Psoas muscle (tissue), 7 donors: ENCODE measurements at regions not wholly inside any gene's neighbourhood (a gene's known extent, or its start where the extent isn't known, plus 50 kb on each side); places are given as distances from the start of the nearest gene placed in this dataset.
"Not testable (repeated sequence)": the region's sequence is repeated elsewhere in the genome, so short reads cannot be mapped to it uniquely, and the experiment has no call there.

Experiments used
- ATAC-seq, 4 donors: fragments of 200-7000 bp; cut with Tn5 transposase; one replicate each; pipeline ENCODE4 v1.9.1; 2020; ENCODE audit warnings: moderate library complexity in 3 of 4, mild to moderate bottlenecking in 2 of 4
- DNase-seq, 2 donors: peaks; one replicate each; pipeline ENCODE4 v3.0.0-alpha.2; 2020
- H3K27ac ChIP-seq: fragments of 200-600 bp; one replicate; pipeline ENCODE4 v1.8.0; 2022
- H3K27me3 ChIP-seq, 3 donors: fragments of 200-600 bp in 1 of 3; one replicate each; pipeline versions ENCODE4 v1.6.1 to v1.8.0; 2013 to 2022; ENCODE audit warnings: low read length in 2 of 3, mild to moderate bottlenecking in 2 of 3, moderate library complexity in 1 of 3; ENCODE audit not compliant: insufficient read depth in 3 of 3
- H3K36me3 ChIP-seq, 2 donors: fragments of 200-600 bp in 1 of 2; one replicate each; pipeline versions ENCODE4 v1.6.1 to v1.8.0; 2013 to 2022; ENCODE audit warnings: low read depth in 1 of 2, mild to moderate bottlenecking in 1 of 2, moderate library complexity in 1 of 2; ENCODE audit not compliant: insufficient read depth in 1 of 2
- H3K4me1 ChIP-seq: fragments of 200-600 bp; one replicate; pipeline ENCODE4 v1.8.0; 2022
- H3K4me3 ChIP-seq: fragments of 200-600 bp; one replicate; pipeline ENCODE4 v1.8.0; 2022; ENCODE audit warnings: mild to moderate bottlenecking
- H3K9me3 ChIP-seq: fragments of 200-600 bp; one replicate; pipeline ENCODE4 v1.8.0; 2022
- WGBS, 3 donors: extraction: QIAGEN DNeasy Blood & Tissue Kit; methylation state at CpG; one replicate each; pipeline versions ENCODE4 v1.1.6 to v1.1.7; 2013; 5-methylcytosine and 5-hydroxymethylcytosine counted together
- intact Hi-C, 2 donors: fragments of 100-400 bp; cut with DNase I; formaldehyde crosslinking; loops; one replicate each; pipeline versions ENCODE4 v1.11.0 to v1.14.2; 2022
- TF ChIP-seq, protein P1 (sequence below): fragments of 200-600 bp; IDR thresholded peaks from one replicate; pipeline ENCODE4 v1.8.0; 2022; ENCODE audit warnings: antibody characterized with exemption
- donor health status: healthy with polysubstance abuse.
- donor health status: DM: no; HTN: no; CAD: no; lungs with moderate emphysema.
- donor health status: Bipolar disorder and iron deficiency.
- donor health status: healthy.
- donor health status: DM: yes; HTN: yes; CAD: no.
- donor health status: DM: no; HTN: no; CAD: no.
- donor health status: DM: yes; HTN: yes; CAD: no.

DNA sequence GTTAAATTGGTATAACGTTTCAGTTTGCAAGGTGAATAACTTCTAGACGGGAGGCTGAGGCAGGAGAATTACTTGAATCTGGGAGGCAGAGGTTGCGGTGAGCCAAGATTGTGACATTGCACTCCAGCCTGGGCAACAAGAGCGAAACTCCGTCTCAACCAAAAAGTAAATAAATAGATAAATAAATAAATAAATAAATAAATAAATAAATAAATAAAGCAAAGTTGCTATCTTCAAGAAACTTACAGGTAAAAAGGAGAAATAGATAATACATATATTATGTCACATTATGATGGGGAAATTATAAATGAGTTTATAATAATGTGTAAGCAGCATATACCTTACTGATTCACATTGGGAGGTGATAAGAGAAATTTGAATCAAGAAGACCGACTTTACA is 1966.0 kb downstream of the PCDH7 start:
- no peaks in the 10 kb centered on the region for H3K9me3 ChIP-seq
- ATAC-seq (no peak), DNase-seq (no peak)
- 95 to 96% (median 95%) methylated on average over 6 of the region's 6 CpGs for WGBS, 3 donors
- intact Hi-C loops, result no loop called here
- TF ChIP-seq, protein P1, sequence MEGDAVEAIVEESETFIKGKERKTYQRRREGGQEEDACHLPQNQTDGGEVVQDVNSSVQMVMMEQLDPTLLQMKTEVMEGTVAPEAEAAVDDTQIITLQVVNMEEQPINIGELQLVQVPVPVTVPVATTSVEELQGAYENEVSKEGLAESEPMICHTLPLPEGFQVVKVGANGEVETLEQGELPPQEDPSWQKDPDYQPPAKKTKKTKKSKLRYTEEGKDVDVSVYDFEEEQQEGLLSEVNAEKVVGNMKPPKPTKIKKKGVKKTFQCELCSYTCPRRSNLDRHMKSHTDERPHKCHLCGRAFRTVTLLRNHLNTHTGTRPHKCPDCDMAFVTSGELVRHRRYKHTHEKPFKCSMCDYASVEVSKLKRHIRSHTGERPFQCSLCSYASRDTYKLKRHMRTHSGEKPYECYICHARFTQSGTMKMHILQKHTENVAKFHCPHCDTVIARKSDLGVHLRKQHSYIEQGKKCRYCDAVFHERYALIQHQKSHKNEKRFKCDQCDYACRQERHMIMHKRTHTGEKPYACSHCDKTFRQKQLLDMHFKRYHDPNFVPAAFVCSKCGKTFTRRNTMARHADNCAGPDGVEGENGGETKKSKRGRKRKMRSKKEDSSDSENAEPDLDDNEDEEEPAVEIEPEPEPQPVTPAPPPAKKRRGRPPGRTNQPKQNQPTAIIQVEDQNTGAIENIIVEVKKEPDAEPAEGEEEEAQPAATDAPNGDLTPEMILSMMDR, result no peak
- H3K27me3 ChIP-seq, result no peaks in the 10 kb centered on the region
- H3K36me3 ChIP-seq, result no peaks in the 10 kb centered on the region
- no peaks in the 10 kb centered on the region for H3K4me1 ChIP-seq
- no peak overlapping the region for H3K4me3 ChIP-seq
- no peak overlapping the region for H3K27ac ChIP-seq

DNA sequence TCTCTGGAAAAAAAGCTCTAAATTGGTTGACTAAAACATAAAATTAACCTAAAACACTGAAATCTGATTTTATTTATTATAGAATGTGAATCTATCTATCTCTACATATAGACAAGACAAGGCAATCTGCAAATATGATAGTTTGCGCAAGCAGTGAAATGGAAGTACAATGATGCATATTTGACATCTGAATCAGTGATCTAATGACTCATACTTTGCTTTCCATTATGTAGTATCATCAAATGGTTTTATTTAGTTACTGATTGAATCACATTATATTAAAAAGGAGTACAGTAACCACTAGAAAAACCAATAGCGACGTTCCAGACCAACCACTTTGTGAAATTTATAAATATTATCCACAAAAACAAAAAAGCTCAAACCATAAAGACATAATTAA is 1969.3 kb downstream of the PCDH7 start:
- Histone ChIP-seq H3K4me1 (no peaks in the 10 kb centered on the region), H3K9me3 (no peaks in the 10 kb centered on the region), H3K27me3 (no peaks in the 10 kb centered on the region), H3K4me3 (no peak overlapping the region), H3K36me3 (no peaks in the 10 kb centered on the region), H3K27ac (no peak overlapping the region)
- 92 to 95% (median 94%) methylated on average over 3 of the region's 3 CpGs for WGBS, 3 donors
- intact Hi-C loops, result no loop called here
- DNase-seq (no peak), ATAC-seq (no peak)
- TF ChIP-seq, protein P1, result no peak

DNA sequence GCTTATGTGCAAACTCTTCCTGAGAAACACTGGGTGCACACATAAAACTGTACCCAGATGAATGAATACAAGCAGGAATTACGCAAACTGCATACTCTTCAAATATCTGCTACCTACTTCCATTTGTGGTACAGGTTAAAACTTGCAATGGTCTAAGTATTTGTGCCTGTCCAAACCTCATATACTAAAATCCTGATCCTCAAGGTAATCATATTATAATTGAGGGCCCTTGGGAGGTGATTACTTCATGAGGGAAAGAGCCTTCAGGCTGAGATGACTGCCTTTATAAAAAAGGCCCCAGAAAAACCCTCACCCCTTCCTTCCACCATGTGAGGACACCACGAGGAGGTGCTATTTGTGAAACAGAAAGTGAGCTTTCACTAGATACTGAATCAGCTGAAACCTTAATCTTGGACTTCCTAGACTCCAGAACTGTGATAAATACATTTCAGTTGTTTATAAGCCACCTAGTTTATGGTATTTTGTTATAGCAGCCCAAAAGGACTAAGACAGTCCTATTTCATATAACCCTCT is 1977.2 kb downstream of the PCDH7 start:
- WGBS, 3 donors, result 70 to 76% (median 73%) methylated on average over 2 of the region's 2 CpGs

DNA sequence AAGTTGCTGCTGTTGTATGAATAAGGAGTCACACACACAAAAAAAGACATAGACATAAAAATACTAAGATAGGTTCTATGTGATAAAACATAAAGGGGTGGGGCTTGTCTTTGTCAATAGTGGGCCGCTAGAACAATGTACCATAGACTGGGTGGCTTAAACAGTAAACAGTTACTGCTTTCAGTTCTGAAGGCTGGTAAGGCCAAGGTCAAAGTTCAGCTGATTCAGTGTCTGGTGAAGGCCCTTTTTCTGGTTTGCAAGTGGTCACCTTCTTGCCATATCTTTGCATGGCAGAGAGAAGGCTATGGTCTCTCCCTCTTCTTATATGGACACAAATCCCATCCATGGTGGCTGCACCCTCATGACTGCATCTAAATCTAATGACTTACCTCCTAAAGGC is 1980.7 kb downstream of the PCDH7 start:
- 87 to 100% (median 93%) methylated on average over 1 of the region's 1 CpG for WGBS, 3 donors
- H3K4me3 ChIP-seq, result no peak overlapping the region
- H3K27ac ChIP-seq, result no peak overlapping the region
- H3K36me3 ChIP-seq, result no peaks in the 10 kb centered on the region
- H3K27me3 ChIP-seq, result no peaks in the 10 kb centered on the region
- DNase-seq (no peak), ATAC-seq (no peak)
- no peaks in the 10 kb centered on the region for H3K9me3 ChIP-seq
- H3K4me1 ChIP-seq, result no peaks in the 10 kb centered on the region
- intact Hi-C loops, result no loop called here
- TF ChIP-seq, protein P1, result no peak

More for the DNA sequence above, 1977.2 kb downstream of the PCDH7 start:
- no peaks in the 10 kb centered on the region for H3K4me1 ChIP-seq
- ATAC-seq, result no peak
- no peak overlapping the region for H3K27ac ChIP-seq
- DNase-seq, result no peak
- TF ChIP-seq, protein P1, result no peak
- H3K4me3 ChIP-seq, result no peak overlapping the region
- intact Hi-C loops, result no loop called here
- H3K27me3 ChIP-seq, result no peaks in the 10 kb centered on the region
- H3K9me3 ChIP-seq, result no peaks in the 10 kb centered on the region
- no peaks in the 10 kb centered on the region for H3K36me3 ChIP-seq

DNA sequence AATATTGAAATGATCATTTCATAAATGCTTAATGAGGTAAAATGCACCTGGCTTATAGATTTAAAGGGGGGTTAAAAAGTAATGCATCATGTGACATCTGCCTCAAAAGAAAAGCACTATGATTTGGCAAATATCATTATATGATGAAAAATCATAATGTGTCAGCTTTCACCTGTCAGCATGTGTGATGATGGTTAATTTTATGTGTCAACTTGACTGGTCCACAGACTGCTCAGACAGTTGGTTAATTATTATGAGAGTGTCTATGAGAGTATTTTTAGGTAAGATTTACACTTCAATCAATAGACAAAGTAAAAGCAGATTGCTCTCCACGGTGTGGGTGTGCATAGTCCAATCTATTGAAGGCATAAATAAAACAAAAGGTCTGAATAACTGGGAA is 1986.7 kb downstream of the PCDH7 start:
- WGBS, 3 donors, result 58 to 82% (median 63%) methylated on average over 1 of the region's 1 CpG
- H3K27ac ChIP-seq, result no peak overlapping the region
- intact Hi-C loops, result no loop called here
- H3K27me3 ChIP-seq, result no peaks in the 10 kb centered on the region
- ATAC-seq (no peak), DNase-seq (no peak)
- TF ChIP-seq, protein P1, result no peak
- no peaks in the 10 kb centered on the region for H3K9me3 ChIP-seq
- no peaks in the 10 kb centered on the region for H3K4me1 ChIP-seq
- no peaks in the 10 kb centered on the region for H3K36me3 ChIP-seq
- H3K4me3 ChIP-seq, result no peak overlapping the region

DNA sequence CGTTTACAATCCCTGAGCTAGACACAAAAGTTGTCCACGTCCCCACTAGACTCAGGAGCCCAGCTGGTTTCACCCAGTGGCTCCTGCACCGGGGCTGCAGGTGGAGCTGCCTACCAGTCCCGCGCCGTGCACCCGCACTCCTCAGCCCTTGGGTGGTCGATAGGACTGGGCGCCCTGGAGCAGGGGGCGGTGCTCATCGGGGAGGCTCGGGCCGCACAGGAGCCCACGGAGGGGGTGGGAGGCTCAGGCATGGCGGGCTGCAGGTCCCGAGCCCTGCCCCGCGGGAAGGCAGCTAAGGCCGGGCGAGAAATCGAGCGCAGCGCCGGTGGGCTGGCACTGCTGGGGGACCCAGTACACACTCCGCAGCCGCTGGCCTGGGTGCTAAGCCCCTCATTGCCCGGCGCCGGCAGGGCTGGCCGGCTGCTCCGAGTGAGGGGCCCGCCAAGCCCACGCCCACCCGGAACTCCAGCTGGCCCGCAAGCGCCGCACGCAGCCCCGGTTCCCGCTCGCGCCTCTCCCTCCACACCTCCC is 1996.0 kb downstream of the PCDH7 start:
- not testable (repeated sequence) for ATAC-seq, H3K4me1 ChIP-seq
- 78 to 97% (median 88%) methylated on average over 24 to 42 of the region's 42 CpGs for WGBS, 3 donors

More for the DNA sequence above, 1996.0 kb downstream of the PCDH7 start:
- DNase-seq, H3K4me3 ChIP-seq, intact Hi-C loops, H3K27ac ChIP-seq, H3K36me3 ChIP-seq, H3K27me3 ChIP-seq, H3K9me3 ChIP-seq: not testable (repeated sequence)
